ENCODE measurements at regions not wholly inside any gene's neighbourhood (a gene's known extent, or its start where the extent isn't known, plus 50 kb on each side); places are given as distances from the start of the nearest gene placed in this dataset.

DNA sequence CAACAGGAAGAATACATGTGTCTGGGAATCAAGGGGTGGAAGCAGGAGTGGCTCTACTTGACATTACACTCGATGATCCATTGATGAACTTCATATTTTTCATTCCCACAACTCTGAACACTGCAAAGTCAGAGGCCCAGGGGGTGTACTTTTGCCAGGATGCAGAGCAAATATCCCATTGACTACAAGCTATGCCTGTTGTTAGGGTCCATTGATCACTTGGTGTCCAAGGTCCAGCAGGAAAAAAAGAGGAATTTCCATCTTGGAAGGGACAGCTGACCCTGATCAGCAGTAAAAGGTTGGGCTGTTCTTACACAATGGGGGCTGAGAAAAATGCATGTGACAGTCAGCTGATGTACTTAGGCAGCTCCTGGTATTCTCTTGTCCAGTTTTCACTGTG is 118.5 kb upstream of the MAP1B start:
- Histone ChIP-seq H3K9me1 (ENCODE audit: insufficient read depth, low read length) (no peaks in the 10 kb centered on the region), H3K9ac (ENCODE audit: low read depth, low read length) (no peak overlapping the region), H3K23ac (ENCODE audit: low read depth, low read length) (no peak overlapping the region), H3K4ac (ENCODE audit: low read depth, low read length) (no peak overlapping the region), H4K91ac (ENCODE audit: insufficient read depth, low read depth, low read length) (no peak overlapping the region), H3K18ac (ENCODE audit: low read depth, low read length) (no peak overlapping the region), H3K4me1 (ENCODE audit: control insufficient read depth, insufficient read depth, low read length) (no peaks in the 10 kb centered on the region), H3K27ac (ENCODE audit: insufficient read depth, low read length) (no peak overlapping the region), H2AK5ac (ENCODE audit: low read depth, low read length) (no peak overlapping the region), H4K5ac (ENCODE audit: low read depth, low read length) (no peak overlapping the region), H2BK20ac (ENCODE audit: low read depth, low read length) (no peak overlapping the region), H3K36me3 (ENCODE audit: control insufficient read depth, insufficient read depth, low read length) (no peaks in the 10 kb centered on the region), H4K8ac (ENCODE audit: low read depth in 2 of 2, low read length in 2 of 2) (no peak overlapping the region), H3K56ac (ENCODE audit: extremely low read depth, insufficient read depth, low read length) (no peak overlapping the region), H2BK120ac (ENCODE audit: low read depth, low read length) (no peak overlapping the region), H3K27me3 (ENCODE audit: control insufficient read depth, insufficient read depth, low read length) (peaks cover 6% of the 10 kb centered on the region), H3K4me2 (ENCODE audit: low read depth, low read length) (no peak overlapping the region), H2BK15ac (ENCODE audit: low read depth, low read length) (no peak overlapping the region), H2BK5ac (ENCODE audit: low read depth, low read length, poor library complexity, severe bottlenecking) (no peak overlapping the region), H3K79me1 (ENCODE audit: low read depth in 1 of 2, low read length in 2 of 2) (no peaks in the 10 kb centered on the region), H3K9me3 (ENCODE audit: control insufficient read depth, insufficient read depth, low read length) (no peaks in the 10 kb centered on the region), H3K14ac (replicated peaks; ENCODE audit: low read depth, low read length) (no peak overlapping the region), H2AFZ (replicated peaks; ENCODE audit: low read length, poor library complexity) (no peak overlapping the region), H3K4me3 (ENCODE audit: insufficient read depth, low read depth, low read length) (no peak overlapping the region), H2AK9ac (replicated peaks; ENCODE audit: low read depth, low read length, poor library complexity) (no peak overlapping the region), H4K20me1 (ENCODE audit: insufficient read depth, low read length) (no peaks in the 10 kb centered on the region)
- no peak for ATAC-seq (ENCODE audit: low read depth)
- dilution Hi-C loops (cut with HindIII; ENCODE audit: low sequenced_read_pairs, unreplicated experiment) (no loop called here), in situ Hi-C loops (cut with MboI; ENCODE audit: low sequenced_read_pairs) (loop anchor here (10.0 kb wide), 1 partner anchor 184 kb away; no protein-coding TSS in a partner anchor), intact Hi-C loops (cut with micrococcal nuclease) (no loop called here)
- no CpG with 5 or more reads among the region's 1 CpG for WGBS, 2 experiments (ENCODE audit: extremely low coverage in 2 of 2, insufficient read length in 1 of 2)
- TF ChIP-seq SMC3 (IDR thresholded peaks at IDR 0.05; ENCODE audit: low read depth, low read length) = no peak
- TF ChIP-seq, protein P1, sequence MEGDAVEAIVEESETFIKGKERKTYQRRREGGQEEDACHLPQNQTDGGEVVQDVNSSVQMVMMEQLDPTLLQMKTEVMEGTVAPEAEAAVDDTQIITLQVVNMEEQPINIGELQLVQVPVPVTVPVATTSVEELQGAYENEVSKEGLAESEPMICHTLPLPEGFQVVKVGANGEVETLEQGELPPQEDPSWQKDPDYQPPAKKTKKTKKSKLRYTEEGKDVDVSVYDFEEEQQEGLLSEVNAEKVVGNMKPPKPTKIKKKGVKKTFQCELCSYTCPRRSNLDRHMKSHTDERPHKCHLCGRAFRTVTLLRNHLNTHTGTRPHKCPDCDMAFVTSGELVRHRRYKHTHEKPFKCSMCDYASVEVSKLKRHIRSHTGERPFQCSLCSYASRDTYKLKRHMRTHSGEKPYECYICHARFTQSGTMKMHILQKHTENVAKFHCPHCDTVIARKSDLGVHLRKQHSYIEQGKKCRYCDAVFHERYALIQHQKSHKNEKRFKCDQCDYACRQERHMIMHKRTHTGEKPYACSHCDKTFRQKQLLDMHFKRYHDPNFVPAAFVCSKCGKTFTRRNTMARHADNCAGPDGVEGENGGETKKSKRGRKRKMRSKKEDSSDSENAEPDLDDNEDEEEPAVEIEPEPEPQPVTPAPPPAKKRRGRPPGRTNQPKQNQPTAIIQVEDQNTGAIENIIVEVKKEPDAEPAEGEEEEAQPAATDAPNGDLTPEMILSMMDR (conservative IDR thresholded peaks at IDR 0.05; ENCODE audit: low read depth, low read length) = no peak
- TF ChIP-seq CEBPB (IDR thresholded peaks at IDR 0.05; ENCODE audit: low read depth, low read length) = no peak
- TF ChIP-seq, protein P2, sequence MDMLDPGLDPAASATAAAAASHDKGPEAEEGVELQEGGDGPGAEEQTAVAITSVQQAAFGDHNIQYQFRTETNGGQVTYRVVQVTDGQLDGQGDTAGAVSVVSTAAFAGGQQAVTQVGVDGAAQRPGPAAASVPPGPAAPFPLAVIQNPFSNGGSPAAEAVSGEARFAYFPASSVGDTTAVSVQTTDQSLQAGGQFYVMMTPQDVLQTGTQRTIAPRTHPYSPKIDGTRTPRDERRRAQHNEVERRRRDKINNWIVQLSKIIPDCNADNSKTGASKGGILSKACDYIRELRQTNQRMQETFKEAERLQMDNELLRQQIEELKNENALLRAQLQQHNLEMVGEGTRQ (IDR thresholded peaks at IDR 0.05; ENCODE audit: low read depth, low read length) = no peak
- TF ChIP-seq POLR2A (IDR thresholded peaks at IDR 0.05; ENCODE audit: low read depth, low read length) = no peak
- no peak for TF ChIP-seq FOS (IDR thresholded peaks at IDR 0.05; ENCODE audit: low read depth, low read length)
- TF ChIP-seq CHD1 (IDR thresholded peaks at IDR 0.05; ENCODE audit: low read depth, low read length) = no peak
- TF ChIP-seq, protein P3, sequence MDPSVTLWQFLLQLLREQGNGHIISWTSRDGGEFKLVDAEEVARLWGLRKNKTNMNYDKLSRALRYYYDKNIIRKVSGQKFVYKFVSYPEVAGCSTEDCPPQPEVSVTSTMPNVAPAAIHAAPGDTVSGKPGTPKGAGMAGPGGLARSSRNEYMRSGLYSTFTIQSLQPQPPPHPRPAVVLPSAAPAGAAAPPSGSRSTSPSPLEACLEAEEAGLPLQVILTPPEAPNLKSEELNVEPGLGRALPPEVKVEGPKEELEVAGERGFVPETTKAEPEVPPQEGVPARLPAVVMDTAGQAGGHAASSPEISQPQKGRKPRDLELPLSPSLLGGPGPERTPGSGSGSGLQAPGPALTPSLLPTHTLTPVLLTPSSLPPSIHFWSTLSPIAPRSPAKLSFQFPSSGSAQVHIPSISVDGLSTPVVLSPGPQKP (IDR thresholded peaks at IDR 0.05; ENCODE audit: borderline replicate concordance, low read depth, low read length) = no peak
- no peak for TF ChIP-seq BHLHE40 (IDR thresholded peaks at IDR 0.05; ENCODE audit: low read depth, low read length)
- no peak for TF ChIP-seq RAD21 (IDR thresholded peaks at IDR 0.05; ENCODE audit: low read length)
- no peak for TF ChIP-seq RCOR1 (IDR thresholded peaks at IDR 0.05; ENCODE audit: insufficient replicate concordance, low read length)
- no peak for TF ChIP-seq RFX5 (IDR thresholded peaks at IDR 0.05; ENCODE audit: low read depth, low read length)
- no peak for TF ChIP-seq MAFK (IDR thresholded peaks at IDR 0.05; ENCODE audit: low read depth, low read length)
- TF ChIP-seq NFE2L2 (IDR thresholded peaks at IDR 0.05; ENCODE audit: low read depth, low read length) = no peak
- no peak for TF ChIP-seq MXI1 (IDR thresholded peaks at IDR 0.05; ENCODE audit: borderline replicate concordance, low read depth, low read length)
- no peak for TF ChIP-seq MAZ (IDR thresholded peaks at IDR 0.05; ENCODE audit: borderline replicate concordance, low read depth, low read length)
- POLR2A ChIA-PET (ENCODE audit: unreplicated experiment) = no interaction called here
- no peak for DNase-seq
- no TSS peak for BruUV-seq (replicated peaks)
- CTCF ChIA-PET = no interaction called here

Measured in IMR-90 (cell line).